Activated T-helper 1 cell treated with anti-CD3 and anti-CD28 coated beads, Interleukin-12 subunit alpha, Interleukin-12 subunit beta, Interleukin-2, Interleukin-4 antibody, amounts not matched to agents 30 ng/mL and 10 ng/mL and 1 ng/mL, durations not matched to agents 14 hours and 24 hours and 36 hours (primary cell): ENCODE measurements at regions not wholly inside any gene's neighbourhood (a gene's known extent, or its start where the extent isn't known, plus 50 kb on each side); places are given as distances from the start of the nearest gene placed in this dataset.
"Not testable (repeated sequence)": the region's sequence is repeated elsewhere in the genome, so short reads cannot be mapped to it uniquely, and the experiment has no call there.

Source experiments
- DNase-seq: peaks from one replicate; pipeline ENCODE4 v3.0.0; 2021; ENCODE audit warnings: low spot score
- H3K27ac Mint-ChIP-seq: one replicate; pipeline ENCODE4 v1.8.0; 2021; ENCODE audit warnings: mild to moderate bottlenecking, mixed read lengths
- H3K27me3 Mint-ChIP-seq: one replicate; pipeline ENCODE4 v1.8.0; 2022; ENCODE audit warnings: mild to moderate bottlenecking, moderate library complexity, mixed read lengths; ENCODE audit not compliant: insufficient read depth
- H3K36me3 Mint-ChIP-seq: one replicate; pipeline ENCODE4 v1.8.0; 2021; ENCODE audit warnings: low read depth, mixed read lengths
- H3K4me1 Mint-ChIP-seq: one replicate; pipeline ENCODE4 v1.8.0; 2021; ENCODE audit warnings: low read depth, mixed read lengths
- H3K4me3 Mint-ChIP-seq: one replicate; pipeline ENCODE4 v1.8.0; 2021; ENCODE audit warnings: mild to moderate bottlenecking, moderate library complexity, mixed read lengths
- H3K9me3 Mint-ChIP-seq: one replicate; pipeline ENCODE4 v1.8.0; 2021; ENCODE audit warnings: mixed read lengths
- intact Hi-C: fragments of 100-400 bp; cut with micrococcal nuclease; formaldehyde crosslinking; loops from one replicate; pipeline ENCODE4 v1.15.1; 2024

- no peak overlapping the region for H3K4me3 Mint-ChIP-seq
- H3K27ac Mint-ChIP-seq: no peak overlapping the region
- no peaks in the 10 kb centered on the region for H3K36me3 Mint-ChIP-seq
- intact Hi-C loops: no loop called here
- no peak for DNase-seq
- peaks cover 5% of the 10 kb centered on the region for H3K9me3 Mint-ChIP-seq
- H3K27me3 Mint-ChIP-seq: no peaks in the 10 kb centered on the region
- no peaks in the 10 kb centered on the region for H3K4me1 Mint-ChIP-seq
These were observed 168.7 kb downstream of the BTBD3 start for GRCh38 chr20:12086359-12086758.

- Mint-ChIP-seq H3K27me3 (no peaks in the 10 kb centered on the region), H3K9me3 (peaks cover 5% of the 10 kb centered on the region), H3K27ac (no peak overlapping the region), H3K4me1 (no peaks in the 10 kb centered on the region), H3K36me3 (no peaks in the 10 kb centered on the region), H3K4me3 (no peak overlapping the region)
- intact Hi-C loops: no loop called here
- DNase-seq: no peak
These were observed 173.2 kb downstream of the BTBD3 start for GRCh38 chr20:12090920-12091319.

GRCh38 chr20:12093057-12093796, 175.5 kb downstream of the BTBD3 start:
- H3K4me3 Mint-ChIP-seq: no peak overlapping the region
- no peak overlapping the region for H3K27ac Mint-ChIP-seq
- H3K27me3 Mint-ChIP-seq: no peaks in the 10 kb centered on the region
- no peaks in the 10 kb centered on the region for H3K4me1 Mint-ChIP-seq
- no peaks in the 10 kb centered on the region for H3K36me3 Mint-ChIP-seq
- no peak for DNase-seq
- H3K9me3 Mint-ChIP-seq: peaks cover 5% of the 10 kb centered on the region
- intact Hi-C loops: no loop called here

- H3K36me3 Mint-ChIP-seq, H3K27me3 Mint-ChIP-seq, DNase-seq, intact Hi-C loops, H3K4me3 Mint-ChIP-seq, H3K27ac Mint-ChIP-seq, H3K9me3 Mint-ChIP-seq, H3K4me1 Mint-ChIP-seq: not testable (repeated sequence)
These were observed 176.1 kb downstream of the BTBD3 start for GRCh38 chr20:12093797-12094190.

- intact Hi-C loops: no loop called here
- Mint-ChIP-seq H3K9me3 (no peaks in the 10 kb centered on the region), H3K27ac (no peak overlapping the region), H3K4me1 (no peaks in the 10 kb centered on the region), H3K27me3 (no peaks in the 10 kb centered on the region), H3K4me3 (no peak overlapping the region), H3K36me3 (no peaks in the 10 kb centered on the region)
- DNase-seq: no peak
These were observed 177.7 kb downstream of the BTBD3 start for GRCh38 chr20:12095180-12095920.

GRCh38 chr20:12098421-12098820, 180.7 kb downstream of the BTBD3 start:
- Mint-ChIP-seq H3K27ac (no peak overlapping the region), H3K9me3 (peaks cover 7% of the 10 kb centered on the region), H3K4me1 (no peaks in the 10 kb centered on the region), H3K4me3 (no peak overlapping the region), H3K36me3 (no peaks in the 10 kb centered on the region), H3K27me3 (no peaks in the 10 kb centered on the region)
- intact Hi-C loops: no loop called here
- DNase-seq: no peak

GRCh38 chr20:12108846-12109245, 191.2 kb downstream of the BTBD3 start:
- H3K27ac Mint-ChIP-seq: no peak overlapping the region
- DNase-seq: no peak
- H3K4me1 Mint-ChIP-seq: no peaks in the 10 kb centered on the region
- no peaks in the 10 kb centered on the region for H3K36me3 Mint-ChIP-seq
- peaks cover 9% of the 10 kb centered on the region for H3K9me3 Mint-ChIP-seq
- no peak overlapping the region for H3K4me3 Mint-ChIP-seq
- intact Hi-C loops: no loop called here
- H3K27me3 Mint-ChIP-seq: no peaks in the 10 kb centered on the region

GRCh38 chr20:12110274-12110673, 192.6 kb downstream of the BTBD3 start:
- H3K4me3 Mint-ChIP-seq: no peak overlapping the region
- peaks cover 9% of the 10 kb centered on the region for H3K9me3 Mint-ChIP-seq
- no peaks in the 10 kb centered on the region for H3K36me3 Mint-ChIP-seq
- H3K27ac Mint-ChIP-seq: no peak overlapping the region
- no peak for DNase-seq
- H3K4me1 Mint-ChIP-seq: no peaks in the 10 kb centered on the region
- H3K27me3 Mint-ChIP-seq: no peaks in the 10 kb centered on the region
- intact Hi-C loops: no loop called here

GRCh38 chr20:12110711-12111110, 193.0 kb downstream of the BTBD3 start:
- H3K27me3 Mint-ChIP-seq: no peaks in the 10 kb centered on the region
- H3K9me3 Mint-ChIP-seq: peaks cover 9% of the 10 kb centered on the region
- H3K27ac Mint-ChIP-seq: no peak overlapping the region
- no peaks in the 10 kb centered on the region for H3K36me3 Mint-ChIP-seq
- no peak overlapping the region for H3K4me3 Mint-ChIP-seq
- DNase-seq: no peak
- no peaks in the 10 kb centered on the region for H3K4me1 Mint-ChIP-seq
- intact Hi-C loops: no loop called here

GRCh38 chr20:12111431-12112088, 193.9 kb downstream of the BTBD3 start:
- intact Hi-C loops: no loop called here
- DNase-seq: no peak
- H3K9me3 Mint-ChIP-seq: peaks cover 9% of the 10 kb centered on the region
- no peaks in the 10 kb centered on the region for H3K27me3 Mint-ChIP-seq
- H3K27ac Mint-ChIP-seq: no peak overlapping the region
- H3K36me3 Mint-ChIP-seq: no peaks in the 10 kb centered on the region
- no peaks in the 10 kb centered on the region for H3K4me1 Mint-ChIP-seq
- H3K4me3 Mint-ChIP-seq: no peak overlapping the region

GRCh38 chr20:12112089-12112474, 194.4 kb downstream of the BTBD3 start:
- no peaks in the 10 kb centered on the region for H3K36me3 Mint-ChIP-seq
- intact Hi-C loops: no loop called here
- DNase-seq: no peak
- H3K4me3 Mint-ChIP-seq: no peak overlapping the region
- no peaks in the 10 kb centered on the region for H3K4me1 Mint-ChIP-seq
- no peak overlapping the region for H3K27ac Mint-ChIP-seq
- no peaks in the 10 kb centered on the region for H3K27me3 Mint-ChIP-seq
- peaks cover 7% of the 10 kb centered on the region for H3K9me3 Mint-ChIP-seq

GRCh38 chr20:12112665-12113064, 195.0 kb downstream of the BTBD3 start:
- no peak overlapping the region for H3K4me3 Mint-ChIP-seq
- H3K27me3 Mint-ChIP-seq: no peaks in the 10 kb centered on the region
- peaks cover 3% of the 10 kb centered on the region for H3K9me3 Mint-ChIP-seq
- no peaks in the 10 kb centered on the region for H3K36me3 Mint-ChIP-seq
- no peak overlapping the region for H3K27ac Mint-ChIP-seq
- no peaks in the 10 kb centered on the region for H3K4me1 Mint-ChIP-seq
- no peak for DNase-seq
- intact Hi-C loops: no loop called here

GRCh38 chr20:12113075-12113467, 195.4 kb downstream of the BTBD3 start:
- no peaks in the 10 kb centered on the region for H3K4me1 Mint-ChIP-seq
- no peaks in the 10 kb centered on the region for H3K27me3 Mint-ChIP-seq
- no peak overlapping the region for H3K4me3 Mint-ChIP-seq
- H3K27ac Mint-ChIP-seq: no peak overlapping the region
- H3K36me3 Mint-ChIP-seq: no peaks in the 10 kb centered on the region
- DNase-seq: no peak
- intact Hi-C loops: no loop called here
- H3K9me3 Mint-ChIP-seq: peaks cover 3% of the 10 kb centered on the region
